ENCODE measurements at regions not wholly inside any gene's neighbourhood (a gene's known extent, or its start where the extent isn't known, plus 50 kb on each side); places are given as distances from the start of the nearest gene placed in this dataset.

GRCh38 chr20:40603057-40603651, 85.9 kb downstream of the MAFB start:
- Histone ChIP-seq H3K36me3 (replicated peaks; ENCODE audit: insufficient read depth, low read depth) (no peaks in the 10 kb centered on the region), H3K27me3 (no peaks in the 10 kb centered on the region), H3K9me2 (replicated peaks; ENCODE audit: insufficient read depth) (no peaks in the 10 kb centered on the region), H3K9me3 (ENCODE audit: low read depth) (no peaks in the 10 kb centered on the region), H3K79me2 (no peaks in the 10 kb centered on the region), H3K4me3 (no peak overlapping the region), H3K4me1 (ENCODE audit: insufficient read depth) (no peaks in the 10 kb centered on the region), H3K27ac (no peak overlapping the region), H4K20me1 (ENCODE audit: insufficient read depth, poor library complexity, severe bottlenecking) (no peaks in the 10 kb centered on the region), H3K4me2 (no peak overlapping the region), H2AFZ (no peak overlapping the region)
- no peak for DNase-seq (ENCODE audit: low spot score)
- WGBS (ENCODE audit: low lambda C conversion rate, missing lambda C conversion rate), result 86% methylated on average over 2 of the region's 3 CpGs
- no peak for TF ChIP-seq EZH2phosphoT487 (IDR thresholded peaks at IDR 0.05; ENCODE audit: low read depth, severe bottlenecking, unreplicated experiment)
- TF ChIP-seq CTCF (IDR thresholded peaks at IDR 0.05; ENCODE audit: poor library complexity), result no peak
- TF ChIP-seq EZH2 (IDR thresholded peaks at IDR 0.05; ENCODE audit: borderline replicate concordance), result no peak

- H3K4me2 ChIP-seq, result no peak overlapping the region
- H2AFZ ChIP-seq, result no peak overlapping the region
- H3K36me3 ChIP-seq (replicated peaks; ENCODE audit: insufficient read depth, low read depth), result no peaks in the 10 kb centered on the region
- no peaks in the 10 kb centered on the region for H3K79me2 ChIP-seq
- no peaks in the 10 kb centered on the region for H3K9me2 ChIP-seq (replicated peaks; ENCODE audit: insufficient read depth)
- 97% methylated on average over 1 of the region's 1 CpG for whole genome bisulfite sequencing (ENCODE audit: low lambda C conversion rate, missing lambda C conversion rate)
- no peaks in the 10 kb centered on the region for H3K9me3 ChIP-seq (ENCODE audit: low read depth)
- H3K27me3 ChIP-seq, result no peaks in the 10 kb centered on the region
- H3K4me3 ChIP-seq, result no peak overlapping the region
- no peak overlapping the region for H3K27ac ChIP-seq
- H3K4me1 ChIP-seq (ENCODE audit: insufficient read depth), result no peaks in the 10 kb centered on the region
- DNase-seq (ENCODE audit: low spot score), result no peak
- H4K20me1 ChIP-seq (ENCODE audit: insufficient read depth, poor library complexity, severe bottlenecking), result no peaks in the 10 kb centered on the region
- no peak for TF ChIP-seq CTCF (IDR thresholded peaks at IDR 0.05; ENCODE audit: poor library complexity)
- no peak for TF ChIP-seq EZH2phosphoT487 (IDR thresholded peaks at IDR 0.05; ENCODE audit: low read depth, severe bottlenecking, unreplicated experiment)
- no peak for TF ChIP-seq EZH2 (IDR thresholded peaks at IDR 0.05; ENCODE audit: borderline replicate concordance)
Measured at GRCh38 chr20:40602381-40602780, 86.7 kb downstream of the MAFB start.

GRCh38 chr20:40600441-40601219, 88.4 kb downstream of the MAFB start:
- no peaks in the 10 kb centered on the region for H3K4me1 ChIP-seq (ENCODE audit: insufficient read depth)
- no peak for TF ChIP-seq CTCF (IDR thresholded peaks at IDR 0.05; ENCODE audit: poor library complexity)
- TF ChIP-seq EZH2phosphoT487 (IDR thresholded peaks at IDR 0.05; ENCODE audit: low read depth, severe bottlenecking, unreplicated experiment), result no peak
- no peak for TF ChIP-seq EZH2 (IDR thresholded peaks at IDR 0.05; ENCODE audit: borderline replicate concordance)
- no peaks in the 10 kb centered on the region for H3K79me2 ChIP-seq
- H2AFZ ChIP-seq, result no peak overlapping the region
- no peak for DNase-seq (ENCODE audit: low spot score)
- WGBS (ENCODE audit: low lambda C conversion rate, missing lambda C conversion rate), result 71% methylated on average over 2 of the region's 2 CpGs
- no peak overlapping the region for H3K4me3 ChIP-seq
- no peak overlapping the region for H3K4me2 ChIP-seq
- no peaks in the 10 kb centered on the region for H3K9me2 ChIP-seq (replicated peaks; ENCODE audit: insufficient read depth)
- H3K27me3 ChIP-seq, result no peaks in the 10 kb centered on the region
- H3K27ac ChIP-seq, result no peak overlapping the region
- H3K36me3 ChIP-seq (replicated peaks; ENCODE audit: insufficient read depth, low read depth), result no peaks in the 10 kb centered on the region
- H4K20me1 ChIP-seq (ENCODE audit: insufficient read depth, poor library complexity, severe bottlenecking), result no peaks in the 10 kb centered on the region
- no peaks in the 10 kb centered on the region for H3K9me3 ChIP-seq (ENCODE audit: low read depth)
